ENCODE measurements at regions not wholly inside any gene's neighbourhood (a gene's known extent, or its start where the extent isn't known, plus 50 kb on each side); places are given as distances from the start of the nearest gene placed in this dataset.

GRCh38 chr12:40499856-40500255, 192.4 kb upstream of the CNTN1 start:
- no peak overlapping the region for H3K23ac ChIP-seq (ENCODE audit: insufficient read length, low read depth, low read length)
- no peak overlapping the region for H3K9ac ChIP-seq (ENCODE audit: extremely low read depth, insufficient read length, low read length)
- H3K36me3 Mint-ChIP-seq (ENCODE audit: insufficient read depth in 1 of 3, low read depth in 3 of 3) = no peaks in the 10 kb centered on the region
- DNase-seq = no peak
- H3K4me1 ChIP-seq (ENCODE audit: insufficient read depth, low read length) = no peaks in the 10 kb centered on the region
- H3K79me2 ChIP-seq (ENCODE audit: insufficient read depth, low read length) = no peaks in the 10 kb centered on the region
- H3K18ac ChIP-seq (ENCODE audit: insufficient read length, low read depth, low read length) = no peak overlapping the region
- no peak overlapping the region for H2AFZ ChIP-seq (ENCODE audit: low read length)
- H4K8ac ChIP-seq (replicated peaks; ENCODE audit: insufficient read length, low read depth, low read length) = no peak overlapping the region
- H3K27me3 ChIP-seq (ENCODE audit: insufficient read depth, low read length) = no peaks in the 10 kb centered on the region
- TF ChIP-seq CTCF (conservative IDR thresholded peaks at IDR 0.05) = no peak
- no peaks in the 10 kb centered on the region for H3K9me3 Mint-ChIP-seq
- no peaks in the 10 kb centered on the region for H3K23me2 ChIP-seq (ENCODE audit: insufficient read length, low read depth, low read length, poor library complexity, severe bottlenecking)
- H2BK12ac ChIP-seq (ENCODE audit: insufficient read length, low read depth, low read length) = no peak overlapping the region
- no peak overlapping the region for H4K91ac ChIP-seq (ENCODE audit: insufficient read length, low read depth, low read length)
- H3K4me3 Mint-ChIP-seq = no peak overlapping the region
- no peak overlapping the region for H2BK120ac ChIP-seq (ENCODE audit: low read depth, low read length, poor library complexity, severe bottlenecking)
- no peaks in the 10 kb centered on the region for H3K9me3 ChIP-seq (ENCODE audit: control insufficient read depth, low read depth, low read length)
- no peak overlapping the region for H3K4ac ChIP-seq (ENCODE audit: low read depth, low read length)
- no peak overlapping the region for H3K56ac ChIP-seq (ENCODE audit: insufficient read length, low read depth, low read length)
- H2BK15ac ChIP-seq (ENCODE audit: low read depth, low read length) = no peak overlapping the region
- no peak overlapping the region for H2BK5ac ChIP-seq (ENCODE audit: insufficient read length, low read length)
- H3K27me3 Mint-ChIP-seq (ENCODE audit: low read depth) = no peaks in the 10 kb centered on the region
- H4K5ac ChIP-seq (ENCODE audit: insufficient read length, low read depth, low read length) = no peak overlapping the region
- WGBS (ENCODE audit: extremely low coverage, insufficient read length, low lambda C conversion rate) = no CpG with 5 or more reads among the region's 3 CpGs
- H3K79me1 ChIP-seq (ENCODE audit: insufficient read depth, low read depth, low read length, poor library complexity, severe bottlenecking) = no peaks in the 10 kb centered on the region
- H3K14ac ChIP-seq (ENCODE audit: insufficient read depth, low read length) = no peak overlapping the region
- H4K20me1 ChIP-seq (ENCODE audit: control insufficient read depth, insufficient read depth, insufficient read length) = no peaks in the 10 kb centered on the region
- no peak overlapping the region for H3K27ac Mint-ChIP-seq
- H3K27ac ChIP-seq (ENCODE audit: insufficient read length, low read depth, low read length) = no peak overlapping the region
- no peak overlapping the region for H2BK20ac ChIP-seq (ENCODE audit: low read depth, low read length, poor library complexity, severe bottlenecking)
- no peak overlapping the region for H2AK5ac ChIP-seq (ENCODE audit: insufficient read length, low read length)
- H3K4me1 Mint-ChIP-seq = no peaks in the 10 kb centered on the region
- no peak overlapping the region for H3T11ph ChIP-seq (ENCODE audit: low read length)
- no peak overlapping the region for H3K4me2 ChIP-seq (ENCODE audit: insufficient read depth, insufficient read length, low read length)

All from H9 (cell line).